ENCODE measurements at regions not wholly inside any gene's neighbourhood (a gene's known extent, or its start where the extent isn't known, plus 50 kb on each side); places are given as distances from the start of the nearest gene placed in this dataset.
A peak's percentile ranks its signal among the peaks of the same experiment; 100 is the strongest.

- no peak for DNase-seq
Measured at GRCh38 chr2:161075701-161076100, 84.5 kb upstream of the TANK start.

- no peak for DNase-seq
Measured at GRCh38 chr2:161076936-161077335, 83.3 kb upstream of the TANK start.

- DNase-seq = peak; percentile 81
Measured at GRCh38 chr2:161077367-161078210, 82.6 kb upstream of the TANK start.

GRCh38 chr2:161078211-161078539, 82.1 kb upstream of the TANK start:
- no peak for DNase-seq

- no peak for DNase-seq
Measured at GRCh38 chr2:161085149-161085548, 75.1 kb upstream of the TANK start.

- DNase-seq = no peak
Measured at GRCh38 chr2:161088658-161089350, 71.4 kb upstream of the TANK start.

- DNase-seq = peak; percentile 43
Measured at GRCh38 chr2:161090411-161090810, 69.8 kb upstream of the TANK start.

GRCh38 chr2:161095314-161095713, 64.9 kb upstream of the TANK start:
- no peak for DNase-seq

- DNase-seq = no peak
Measured at GRCh38 chr2:161096336-161096735, 63.9 kb upstream of the TANK start.

GRCh38 chr2:161097157-161097556, 63.1 kb upstream of the TANK start:
- no peak for DNase-seq

- no peak for DNase-seq
Measured at GRCh38 chr2:161100211-161100895, 59.9 kb upstream of the TANK start.

GRCh38 chr2:161101406-161101805, 58.8 kb upstream of the TANK start:
- DNase-seq = no peak

GRCh38 chr2:161102770-161103450, 57.3 kb upstream of the TANK start:
- no peak for DNase-seq

- no peak for DNase-seq
Measured at GRCh38 chr2:161103451-161103831, 56.8 kb upstream of the TANK start.

GRCh38 chr2:161104054-161104553, 56.1 kb upstream of the TANK start:
- no peak for DNase-seq

- no peak for DNase-seq
Measured at GRCh38 chr2:161107265-161107664, 53.0 kb upstream of the TANK start.
